ENCODE measurements at regions not wholly inside any gene's neighbourhood (a gene's known extent, or its start where the extent isn't known, plus 50 kb on each side); places are given as distances from the start of the nearest gene placed in this dataset.

DNA sequence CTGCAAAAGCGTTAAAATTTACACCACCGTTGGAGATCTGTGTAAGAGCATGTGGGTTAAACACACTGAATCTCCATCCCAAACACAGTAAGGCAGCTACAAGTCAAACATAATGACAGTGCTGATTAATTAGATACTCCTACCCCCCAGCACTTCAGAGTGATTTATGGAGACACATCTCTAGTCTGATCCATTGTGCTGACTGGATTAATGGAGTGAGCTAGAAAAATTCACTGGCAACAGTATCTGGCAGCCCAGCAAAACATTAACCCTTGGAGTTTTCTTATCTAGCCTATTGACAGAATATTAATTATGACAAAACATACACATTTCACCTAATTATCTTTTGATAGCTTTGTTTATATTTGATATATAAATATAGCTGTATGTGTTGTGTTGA, 188.6 kb upstream of the ISL1 start (continued):
- TF ChIP-seq, protein P1, sequence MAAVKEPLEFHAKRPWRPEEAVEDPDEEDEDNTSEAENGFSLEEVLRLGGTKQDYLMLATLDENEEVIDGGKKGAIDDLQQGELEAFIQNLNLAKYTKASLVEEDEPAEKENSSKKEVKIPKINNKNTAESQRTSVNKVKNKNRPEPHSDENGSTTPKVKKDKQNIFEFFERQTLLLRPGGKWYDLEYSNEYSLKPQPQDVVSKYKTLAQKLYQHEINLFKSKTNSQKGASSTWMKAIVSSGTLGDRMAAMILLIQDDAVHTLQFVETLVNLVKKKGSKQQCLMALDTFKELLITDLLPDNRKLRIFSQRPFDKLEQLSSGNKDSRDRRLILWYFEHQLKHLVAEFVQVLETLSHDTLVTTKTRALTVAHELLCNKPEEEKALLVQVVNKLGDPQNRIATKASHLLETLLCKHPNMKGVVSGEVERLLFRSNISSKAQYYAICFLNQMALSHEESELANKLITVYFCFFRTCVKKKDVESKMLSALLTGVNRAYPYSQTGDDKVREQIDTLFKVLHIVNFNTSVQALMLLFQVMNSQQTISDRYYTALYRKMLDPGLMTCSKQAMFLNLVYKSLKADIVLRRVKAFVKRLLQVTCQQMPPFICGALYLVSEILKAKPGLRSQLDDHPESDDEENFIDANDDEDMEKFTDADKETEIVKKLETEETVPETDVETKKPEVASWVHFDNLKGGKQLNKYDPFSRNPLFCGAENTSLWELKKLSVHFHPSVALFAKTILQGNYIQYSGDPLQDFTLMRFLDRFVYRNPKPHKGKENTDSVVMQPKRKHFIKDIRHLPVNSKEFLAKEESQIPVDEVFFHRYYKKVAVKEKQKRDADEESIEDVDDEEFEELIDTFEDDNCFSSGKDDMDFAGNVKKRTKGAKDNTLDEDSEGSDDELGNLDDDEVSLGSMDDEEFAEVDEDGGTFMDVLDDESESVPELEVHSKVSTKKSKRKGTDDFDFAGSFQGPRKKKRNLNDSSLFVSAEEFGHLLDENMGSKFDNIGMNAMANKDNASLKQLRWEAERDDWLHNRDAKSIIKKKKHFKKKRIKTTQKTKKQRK (IDR thresholded peaks at IDR 0.05; ENCODE audit: low read depth, low read length), result no peak
- TF ChIP-seq REST (IDR thresholded peaks at IDR 0.05; ENCODE audit: low read depth, low read length), result no peak
- TF ChIP-seq ZNF207 (IDR thresholded peaks at IDR 0.05; ENCODE audit: borderline replicate concordance), result no peak
- no peak for TF ChIP-seq RBBP5 (conservative IDR thresholded peaks at IDR 0.05)

DNA sequence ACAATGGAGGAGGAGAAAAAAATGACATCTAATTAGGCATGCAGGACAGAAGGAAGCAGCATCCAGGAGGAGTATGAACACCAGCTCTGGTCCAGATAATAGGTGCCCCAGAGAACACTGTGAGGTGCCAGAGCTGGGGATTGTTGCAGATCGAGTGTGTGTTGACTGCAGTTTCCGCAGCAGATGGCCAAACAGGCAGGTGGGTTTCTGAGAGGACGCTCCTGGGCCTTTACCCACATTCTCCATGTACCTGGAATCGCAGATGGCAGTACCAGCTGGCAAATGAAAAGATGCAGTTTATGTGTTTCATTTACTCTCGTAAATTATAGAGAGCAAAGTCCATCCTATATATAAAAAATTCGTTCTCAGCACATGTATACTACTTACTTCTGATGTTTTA, 182.2 kb upstream of the ISL1 start:
- WGBS (ENCODE audit: insufficient coverage, insufficient replicate concordance, low lambda C conversion rate, missing lambda C conversion rate), result 3% methylated on average over 6 of the region's 6 CpGs
- H3K4me2 ChIP-seq (ENCODE audit: control insufficient read depth, insufficient read depth), result no peak overlapping the region
- POLR2A ChIA-PET, result no interaction called here
- H3K9me3 ChIP-seq (replicated peaks; ENCODE audit: control insufficient read depth, insufficient read depth, low read length), result no peaks in the 10 kb centered on the region
- RAD21 ChIA-PET (ENCODE audit: unreplicated experiment), result no interaction called here
- no peak for FAIRE-seq
- in situ Hi-C loops (cut with MboI), result no loop called here
- H3K36me3 ChIP-seq (ENCODE audit: control insufficient read depth in 2 of 2, insufficient read depth in 2 of 2, low read length in 1 of 2), result no peaks in the 10 kb centered on the region
- no peaks in the 10 kb centered on the region for H3K27me3 ChIP-seq (replicated peaks in 1 of 2; ENCODE audit: control insufficient read depth in 2 of 2, insufficient read depth in 2 of 2, low read length in 1 of 2)
- ATAC-seq, result no peak
- H3K79me2 ChIP-seq (ENCODE audit: control insufficient read depth, insufficient read depth, low read length), result no peaks in the 10 kb centered on the region
- H3K4me1 ChIP-seq (ENCODE audit: control insufficient read depth, insufficient read depth, low read length), result no peaks in the 10 kb centered on the region
- SMC1A ChIA-PET (ENCODE audit: uncharacterized antibody, unreplicated experiment), result no interaction called here
- CTCF ChIA-PET, result no interaction called here
- H3K9ac ChIP-seq (ENCODE audit: control insufficient read depth, insufficient read depth, low read length), result no peak overlapping the region
- intact Hi-C loops (cut with micrococcal nuclease; ENCODE audit: unreplicated experiment), result no loop called here
- no TSS peak for BruUV-seq (replicated peaks)
- H3K4me3 ChIP-seq, result no peak overlapping the region
- no peak overlapping the region for H2AFZ ChIP-seq (ENCODE audit: control insufficient read depth, low read depth, low read length)
- no peak overlapping the region for H3K27ac ChIP-seq (ENCODE audit: control insufficient read depth, insufficient read depth)
- no peak for DNase-seq (ENCODE audit: low read depth, low spot score)
- no peaks in the 10 kb centered on the region for H4K20me1 ChIP-seq (ENCODE audit: control insufficient read depth, insufficient read depth)
- TF ChIP-seq ZNF24 (IDR thresholded peaks at IDR 0.05) (no peak), BHLHE40 (IDR thresholded peaks at IDR 0.05; ENCODE audit: borderline replicate concordance in 1 of 2, low read depth in 2 of 2, low read length in 1 of 2) (no peak), ESRRA (IDR thresholded peaks at IDR 0.05; ENCODE audit: low read length) (no peak), MLLT1 (IDR thresholded peaks at IDR 0.05) (no peak), USF1 (IDR thresholded peaks at IDR 0.05; ENCODE audit: borderline replicate concordance, extremely low read length, insufficient read depth, low read depth, low read length) (no peak), IKZF1 (conservative IDR thresholded peaks at IDR 0.05) (no peak), SMC3 (IDR thresholded peaks at IDR 0.05; ENCODE audit: borderline replicate concordance, low read length) (no peak), ATF3 (IDR thresholded peaks at IDR 0.05; ENCODE audit: borderline replicate concordance, extremely low read depth, low read depth, low read length) (no peak), SUPT20H (IDR thresholded peaks at IDR 0.05; ENCODE audit: borderline replicate concordance, control insufficient read depth, low read depth, low read length) (no peak), NFYB (IDR thresholded peaks at IDR 0.05; ENCODE audit: insufficient read depth, low read depth, low read length) (no peak)

All from GM12878 (cell line).